ENCODE measurements at regions not wholly inside any gene's neighbourhood (a gene's known extent, or its start where the extent isn't known, plus 50 kb on each side); places are given as distances from the start of the nearest gene placed in this dataset.

GRCh38 chr10:65482848-65483247, 1443.0 kb upstream of the LRRTM3 start:
- H3K9me3 Mint-ChIP-seq, result no peaks in the 10 kb centered on the region
- Histone ChIP-seq H3K79me2 (replicated peaks; ENCODE audit: insufficient read depth) (no peaks in the 10 kb centered on the region), H3K4me2 (no peak overlapping the region), H3K4me1 (ENCODE audit: insufficient read depth) (no peaks in the 10 kb centered on the region), H4K20me1 (replicated peaks; ENCODE audit: insufficient read depth) (no peaks in the 10 kb centered on the region), H2AFZ (no peak overlapping the region), H3K27me3 (ENCODE audit: insufficient read depth) (no peaks in the 10 kb centered on the region), H3K27ac (ENCODE audit: low read depth) (no peak overlapping the region), H3K9me2 (ENCODE audit: insufficient read depth) (peaks cover 5% of the 10 kb centered on the region; the same call in 1 of the 2 replicates), H3F3A (replicated peaks; ENCODE audit: low read depth) (no peaks in the 10 kb centered on the region), H3K36me3 (ENCODE audit: insufficient read depth) (no peaks in the 10 kb centered on the region), H3K4me3 (no peak overlapping the region)
- no peaks in the 10 kb centered on the region for H3K36me3 Mint-ChIP-seq (ENCODE audit: low read depth)
- no peak overlapping the region for H3K4me3 Mint-ChIP-seq
- TF ChIP-seq CREB1 (CRISPR knock-in tag; IDR thresholded peaks at IDR 0.05; ENCODE audit: low read depth), result no peak
- TF ChIP-seq CTCF (conservative IDR thresholded peaks at IDR 0.05; ENCODE audit: low read depth in 2 of 2), result no peak
- no peak for TF ChIP-seq NANOG (IDR thresholded peaks at IDR 0.05; ENCODE audit: borderline replicate concordance)
- TF ChIP-seq ZNF114 (CRISPR knock-in tag; IDR thresholded peaks at IDR 0.05), result no peak
- TF ChIP-seq POLR2AphosphoS5 (IDR thresholded peaks at IDR 0.05; ENCODE audit: low read depth), result no peak
- H3K27ac Mint-ChIP-seq, result no peak overlapping the region
- no peaks in the 10 kb centered on the region for H3K4me1 Mint-ChIP-seq
- ATAC-seq (no peak), DNase-seq (ENCODE audit: low spot score) (no peak)
- no peaks in the 10 kb centered on the region for H3K27me3 Mint-ChIP-seq (ENCODE audit: insufficient read depth, low read depth, poor library complexity)

- Mint-ChIP-seq H3K4me1 (no peaks in the 10 kb centered on the region), H3K9me3 (no peaks in the 10 kb centered on the region), H3K4me3 (no peak overlapping the region), H3K27ac (no peak overlapping the region), H3K27me3 (ENCODE audit: insufficient read depth, low read depth, poor library complexity) (no peaks in the 10 kb centered on the region), H3K36me3 (ENCODE audit: low read depth) (no peaks in the 10 kb centered on the region)
- H3K4me3 ChIP-seq, result no peak overlapping the region
- no peaks in the 10 kb centered on the region for H3K27me3 ChIP-seq (ENCODE audit: insufficient read depth)
- no peak overlapping the region for H3K4me2 ChIP-seq
- H3K36me3 ChIP-seq (ENCODE audit: insufficient read depth), result no peaks in the 10 kb centered on the region
- no peaks in the 10 kb centered on the region for H3K9me2 ChIP-seq (ENCODE audit: insufficient read depth)
- no peaks in the 10 kb centered on the region for H4K20me1 ChIP-seq (replicated peaks; ENCODE audit: insufficient read depth)
- TF ChIP-seq STAT1 (IDR thresholded peaks at IDR 0.05; ENCODE audit: unreplicated experiment) (no peak), ZNF114 (CRISPR knock-in tag; IDR thresholded peaks at IDR 0.05) (no peak), EZH2phosphoT487 (IDR thresholded peaks at IDR 0.05; ENCODE audit: unreplicated experiment) (no peak), REST (IDR thresholded peaks at IDR 0.05; ENCODE audit: unreplicated experiment) (no peak), JUNB (IDR thresholded peaks at IDR 0.05; ENCODE audit: unreplicated experiment) (no peak)
- ATAC-seq (no peak), DNase-seq (ENCODE audit: low spot score) (no peak)
- H3K4me1 ChIP-seq (ENCODE audit: insufficient read depth), result no peaks in the 10 kb centered on the region
- H3F3A ChIP-seq (replicated peaks; ENCODE audit: low read depth), result no peaks in the 10 kb centered on the region
- H3K27ac ChIP-seq (ENCODE audit: low read depth), result no peak overlapping the region
- H2AFZ ChIP-seq, result peak overlapping the region; percentile 64; the same call in 1 of the 2 replicates
- no peaks in the 10 kb centered on the region for H3K79me2 ChIP-seq (replicated peaks; ENCODE audit: insufficient read depth)
Measured at GRCh38 chr10:65491799-65492198, 1434.0 kb upstream of the LRRTM3 start.
